ENCODE measurements at regions not wholly inside any gene's neighbourhood (a gene's known extent, or its start where the extent isn't known, plus 50 kb on each side); places are given as distances from the start of the nearest gene placed in this dataset.

- no peak for DNase-seq
These were observed 52.2 kb downstream of the ADRA2C start for GRCh38 chr4:3818371-3818770.

- DNase-seq: no peak
These were observed 53.2 kb downstream of the ADRA2C start for GRCh38 chr4:3819210-3819919.

GRCh38 chr4:3820016-3820805 is 54.0 kb downstream of the ADRA2C start:
- DNase-seq: no peak

GRCh38 chr4:3820806-3821579 is 54.8 kb downstream of the ADRA2C start:
- DNase-seq: no peak

- no peak for DNase-seq
These were observed 55.5 kb downstream of the ADRA2C start for GRCh38 chr4:3821580-3822229.

- DNase-seq: no peak
These were observed 56.2 kb downstream of the ADRA2C start for GRCh38 chr4:3822230-3822947.

GRCh38 chr4:3823496-3824341 is 57.5 kb downstream of the ADRA2C start:
- DNase-seq: peak in 1 of 3 experiments; percentile 45

GRCh38 chr4:3824521-3825270 is 58.5 kb downstream of the ADRA2C start:
- no peak for DNase-seq

GRCh38 chr4:3825530-3825929 is 59.3 kb downstream of the ADRA2C start:
- no peak for DNase-seq

GRCh38 chr4:3826247-3827172 is 60.3 kb downstream of the ADRA2C start:
- DNase-seq: no peak

- no peak for DNase-seq
These were observed 61.7 kb downstream of the ADRA2C start for GRCh38 chr4:3827616-3828492.

- no peak for DNase-seq
These were observed 62.4 kb downstream of the ADRA2C start for GRCh38 chr4:3828546-3828945.

- no peak for DNase-seq
These were observed 63.2 kb downstream of the ADRA2C start for GRCh38 chr4:3829211-3829955.

GRCh38 chr4:3829956-3830773 is 64.0 kb downstream of the ADRA2C start:
- no peak for DNase-seq

GRCh38 chr4:3830774-3831528 is 64.8 kb downstream of the ADRA2C start:
- DNase-seq: no peak
